ENCODE measurements at regions not wholly inside any gene's neighbourhood (a gene's known extent, or its start where the extent isn't known, plus 50 kb on each side); places are given as distances from the start of the nearest gene placed in this dataset.

DNA sequence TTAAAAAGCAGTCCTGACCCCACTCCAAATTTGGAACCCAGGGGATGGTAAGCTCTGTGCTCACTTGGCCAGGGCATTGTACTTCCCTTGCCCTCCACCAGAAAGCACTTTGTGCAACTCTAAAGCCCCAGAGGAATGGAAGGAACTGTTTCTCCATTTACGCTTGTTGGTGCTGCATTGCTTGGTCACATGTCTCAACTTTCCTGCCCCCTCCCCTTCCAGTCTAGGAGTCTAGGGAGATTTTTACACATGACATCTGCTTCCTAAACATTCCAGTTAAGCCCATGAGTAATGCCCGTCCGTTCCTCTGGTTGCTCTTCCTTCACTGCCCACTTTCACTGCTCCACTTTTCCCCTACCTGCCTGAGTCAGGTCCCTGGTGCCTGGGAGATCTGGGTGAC is 92.6 kb upstream of the MAP1LC3B2 start:
- H3K23ac ChIP-seq (ENCODE audit: insufficient read length, low read depth, low read length) = no peak overlapping the region
- H3K14ac ChIP-seq (ENCODE audit: insufficient read depth, low read length) = no peak overlapping the region
- no peak for DNase-seq
- no peak overlapping the region for H2BK120ac ChIP-seq (ENCODE audit: low read depth, low read length, poor library complexity, severe bottlenecking)
- H3K79me1 ChIP-seq (ENCODE audit: insufficient read depth, low read depth, low read length, poor library complexity, severe bottlenecking) = no peaks in the 10 kb centered on the region
- H3K27me3 ChIP-seq (ENCODE audit: insufficient read depth, low read length) = no peaks in the 10 kb centered on the region
- no CpG with 5 or more reads among the region's 3 CpGs for WGBS (ENCODE audit: extremely low coverage, insufficient read length, low lambda C conversion rate)
- H2BK5ac ChIP-seq (ENCODE audit: insufficient read length, low read length) = no peak overlapping the region
- no peak overlapping the region for H3K4me2 ChIP-seq (ENCODE audit: insufficient read depth, insufficient read length, low read length)
- H2AFZ ChIP-seq (ENCODE audit: low read length) = no peak overlapping the region
- no peaks in the 10 kb centered on the region for H3K9me3 ChIP-seq (ENCODE audit: control insufficient read depth, low read depth, low read length)
- Mint-ChIP-seq H3K27ac (no peak overlapping the region; a peak in 1 of 7 replicates), H3K9me3 (no peaks in the 10 kb centered on the region), H3K36me3 (ENCODE audit: insufficient read depth in 1 of 3, low read depth in 3 of 3) (no peaks in the 10 kb centered on the region), H3K4me3 (no peak overlapping the region), H3K27me3 (ENCODE audit: low read depth) (no peaks in the 10 kb centered on the region; the same call in 1 of the 2 replicates), H3K4me1 (no peaks in the 10 kb centered on the region)
- no peak overlapping the region for H3K9ac ChIP-seq (ENCODE audit: extremely low read depth, insufficient read length, low read length)
- no peak overlapping the region for H2BK15ac ChIP-seq (ENCODE audit: low read depth, low read length)
- H4K20me1 ChIP-seq (ENCODE audit: control insufficient read depth, insufficient read depth, insufficient read length) = no peaks in the 10 kb centered on the region
- no peak overlapping the region for H4K91ac ChIP-seq (ENCODE audit: insufficient read length, low read depth, low read length)
- H3K4me1 ChIP-seq (ENCODE audit: insufficient read depth, low read length) = no peaks in the 10 kb centered on the region
- H2BK12ac ChIP-seq (ENCODE audit: insufficient read length, low read depth, low read length) = no peak overlapping the region
- H4K8ac ChIP-seq (replicated peaks; ENCODE audit: insufficient read length, low read depth, low read length) = no peak overlapping the region
- no peak overlapping the region for H3K56ac ChIP-seq (ENCODE audit: insufficient read length, low read depth, low read length)
- H2AK5ac ChIP-seq (ENCODE audit: insufficient read length, low read length) = no peak overlapping the region
- no peak overlapping the region for H3K27ac ChIP-seq (ENCODE audit: insufficient read length, low read depth, low read length)
- H3K79me2 ChIP-seq (ENCODE audit: insufficient read depth, low read length) = no peaks in the 10 kb centered on the region
- TF ChIP-seq, protein P1, sequence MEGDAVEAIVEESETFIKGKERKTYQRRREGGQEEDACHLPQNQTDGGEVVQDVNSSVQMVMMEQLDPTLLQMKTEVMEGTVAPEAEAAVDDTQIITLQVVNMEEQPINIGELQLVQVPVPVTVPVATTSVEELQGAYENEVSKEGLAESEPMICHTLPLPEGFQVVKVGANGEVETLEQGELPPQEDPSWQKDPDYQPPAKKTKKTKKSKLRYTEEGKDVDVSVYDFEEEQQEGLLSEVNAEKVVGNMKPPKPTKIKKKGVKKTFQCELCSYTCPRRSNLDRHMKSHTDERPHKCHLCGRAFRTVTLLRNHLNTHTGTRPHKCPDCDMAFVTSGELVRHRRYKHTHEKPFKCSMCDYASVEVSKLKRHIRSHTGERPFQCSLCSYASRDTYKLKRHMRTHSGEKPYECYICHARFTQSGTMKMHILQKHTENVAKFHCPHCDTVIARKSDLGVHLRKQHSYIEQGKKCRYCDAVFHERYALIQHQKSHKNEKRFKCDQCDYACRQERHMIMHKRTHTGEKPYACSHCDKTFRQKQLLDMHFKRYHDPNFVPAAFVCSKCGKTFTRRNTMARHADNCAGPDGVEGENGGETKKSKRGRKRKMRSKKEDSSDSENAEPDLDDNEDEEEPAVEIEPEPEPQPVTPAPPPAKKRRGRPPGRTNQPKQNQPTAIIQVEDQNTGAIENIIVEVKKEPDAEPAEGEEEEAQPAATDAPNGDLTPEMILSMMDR (conservative IDR thresholded peaks at IDR 0.05) = no peak
- no peak overlapping the region for H2BK20ac ChIP-seq (ENCODE audit: low read depth, low read length, poor library complexity, severe bottlenecking)
- no peak overlapping the region for H3K4ac ChIP-seq (ENCODE audit: low read depth, low read length)
- no peak overlapping the region for H3K18ac ChIP-seq (ENCODE audit: insufficient read length, low read depth, low read length)
- no peak overlapping the region for H3T11ph ChIP-seq (ENCODE audit: low read length)
- no peaks in the 10 kb centered on the region for H3K23me2 ChIP-seq (ENCODE audit: insufficient read length, low read depth, low read length, poor library complexity, severe bottlenecking)
- no peak overlapping the region for H4K5ac ChIP-seq (ENCODE audit: insufficient read length, low read depth, low read length)
